Upper lobe of right lung (tissue), 1 donor: ENCODE measurements at regions not wholly inside any gene's neighbourhood (a gene's known extent, or its start where the extent isn't known, plus 50 kb on each side); places are given as distances from the start of the nearest gene placed in this dataset.

Source experiments
- ATAC-seq: fragments of 200-7000 bp; cut with Tn5 transposase; one replicate; pipeline ENCODE4 v1.9.1; 2020; ENCODE audit warnings: mild to moderate bottlenecking, moderate library complexity
- DNase-seq: peaks from one replicate; pipeline ENCODE4 v3.0.0-alpha.2; 2020
- H3K27ac ChIP-seq: fragments of 200-600 bp; one replicate; pipeline ENCODE4 v1.8.0; 2022
- H3K27me3 ChIP-seq: fragments of 200-600 bp; one replicate; pipeline ENCODE4 v1.8.0; 2022; ENCODE audit warnings: mild to moderate bottlenecking
- H3K36me3 ChIP-seq: fragments of 200-600 bp; one replicate; pipeline ENCODE4 v1.8.0; 2022
- H3K4me1 ChIP-seq: fragments of 200-600 bp; one replicate; pipeline ENCODE4 v1.8.0; 2022
- H3K4me3 ChIP-seq: fragments of 200-600 bp; one replicate; pipeline ENCODE4 v1.8.0; 2022; ENCODE audit warnings: mild to moderate bottlenecking
- H3K9me3 ChIP-seq: fragments of 200-600 bp; one replicate; pipeline ENCODE4 v1.8.0; 2022
- CTCF ChIP-seq: fragments of 200-600 bp; IDR thresholded peaks from one replicate; pipeline ENCODE4 v1.8.0; 2022; ENCODE audit warnings: antibody characterized with exemption
- intact Hi-C: fragments of 100-400 bp; cut with DNase I; formaldehyde crosslinking; loops from one replicate; pipeline ENCODE4 v1.11.0; 2022
- donor health status: DM: no; HTN: yes; CAD: no; lungs with severe emphysema.

- DNase-seq, result no peak
- no peak overlapping the region for H3K27ac ChIP-seq
- no peaks in the 10 kb centered on the region for H3K4me1 ChIP-seq
- intact Hi-C loops, result no loop called here
- no peak for ATAC-seq
- no peak overlapping the region for H3K4me3 ChIP-seq
- no peaks in the 10 kb centered on the region for H3K36me3 ChIP-seq
- no peaks in the 10 kb centered on the region for H3K9me3 ChIP-seq
- H3K27me3 ChIP-seq, result no peaks in the 10 kb centered on the region
- TF ChIP-seq CTCF, result peak; percentile 67
Measured at GRCh38 chr11:91248199-91248807, 976.3 kb upstream of the FAT3 start.

GRCh38 chr11:91247009-91247735 lies 977.4 kb upstream of the FAT3 start:
- ATAC-seq, result peak; percentile 43
- intact Hi-C loops, result no loop called here
- TF ChIP-seq CTCF, result no peak

GRCh38 chr11:91244912-91245311 lies 979.7 kb upstream of the FAT3 start:
- H3K27ac ChIP-seq, result no peak overlapping the region
- H3K27me3 ChIP-seq, result no peaks in the 10 kb centered on the region
- H3K4me3 ChIP-seq, result no peak overlapping the region
- no peak for ATAC-seq
- H3K4me1 ChIP-seq, result no peaks in the 10 kb centered on the region
- intact Hi-C loops, result no loop called here
- TF ChIP-seq CTCF, result no peak
- no peaks in the 10 kb centered on the region for H3K9me3 ChIP-seq
- no peaks in the 10 kb centered on the region for H3K36me3 ChIP-seq
- DNase-seq, result no peak

More at GRCh38 chr11:91247009-91247735, 977.4 kb upstream of the FAT3 start:
- no peak overlapping the region for H3K4me3 ChIP-seq
- H3K27me3 ChIP-seq, result no peaks in the 10 kb centered on the region
- H3K36me3 ChIP-seq, result no peaks in the 10 kb centered on the region
- no peaks in the 10 kb centered on the region for H3K9me3 ChIP-seq
- no peak overlapping the region for H3K27ac ChIP-seq
- no peak for DNase-seq
- no peaks in the 10 kb centered on the region for H3K4me1 ChIP-seq

- Histone ChIP-seq H3K4me3 (no peak overlapping the region), H3K27me3 (no peaks in the 10 kb centered on the region), H3K27ac (no peak overlapping the region), H3K9me3 (no peaks in the 10 kb centered on the region), H3K36me3 (no peaks in the 10 kb centered on the region), H3K4me1 (no peaks in the 10 kb centered on the region)
- ATAC-seq (no peak), DNase-seq (no peak)
- no peak for TF ChIP-seq CTCF
- intact Hi-C loops, result no loop called here
Measured at GRCh38 chr11:91243630-91244029, 981.0 kb upstream of the FAT3 start.

- DNase-seq, result no peak
- intact Hi-C loops, result no loop called here
Measured at GRCh38 chr11:91243051-91243450, 981.6 kb upstream of the FAT3 start.

More at GRCh38 chr11:91243051-91243450, 981.6 kb upstream of the FAT3 start:
- Histone ChIP-seq H3K4me1 (no peaks in the 10 kb centered on the region), H3K27me3 (no peaks in the 10 kb centered on the region), H3K4me3 (no peak overlapping the region), H3K9me3 (no peaks in the 10 kb centered on the region), H3K36me3 (no peaks in the 10 kb centered on the region), H3K27ac (no peak overlapping the region)
- no peak for ATAC-seq
- no peak for TF ChIP-seq CTCF
